GM19397 (cell line): ENCODE measurements at regions not wholly inside any gene's neighbourhood (a gene's known extent, or its start where the extent isn't known, plus 50 kb on each side); places are given as distances from the start of the nearest gene placed in this dataset.

Source experiments
- ATAC-seq: cut with Tn5 transposase; IDR thresholded peaks from one replicate; pipeline ENCODE4 v1.9.1; 2021; ENCODE audit warnings: mild to moderate bottlenecking, moderate library complexity; ENCODE audit not compliant: unreplicated experiment

GRCh38 chr18:40048886-40049650 is 1906.0 kb upstream of the PIK3C3 start:
- no peak for ATAC-seq

DNA sequence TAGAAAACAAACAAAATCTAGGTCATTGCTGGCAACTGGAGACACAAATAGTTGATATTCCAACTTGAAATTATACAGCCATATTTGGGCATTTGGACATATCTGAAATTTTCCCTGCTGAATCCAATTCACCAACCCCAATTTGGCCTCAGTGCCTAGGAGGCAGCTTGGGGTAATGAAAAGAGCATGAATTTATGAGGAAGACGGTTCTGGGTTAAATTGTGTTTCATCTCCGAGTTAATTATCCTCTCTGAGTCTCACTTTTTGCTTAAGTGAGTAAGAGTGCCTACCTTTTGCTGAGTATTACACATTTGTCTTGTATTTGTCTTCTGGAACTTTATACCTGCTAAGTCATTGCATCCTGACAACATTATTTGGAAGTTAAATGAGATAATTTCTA is 1906.8 kb upstream of the PIK3C3 start:
- no peak for ATAC-seq

DNA sequence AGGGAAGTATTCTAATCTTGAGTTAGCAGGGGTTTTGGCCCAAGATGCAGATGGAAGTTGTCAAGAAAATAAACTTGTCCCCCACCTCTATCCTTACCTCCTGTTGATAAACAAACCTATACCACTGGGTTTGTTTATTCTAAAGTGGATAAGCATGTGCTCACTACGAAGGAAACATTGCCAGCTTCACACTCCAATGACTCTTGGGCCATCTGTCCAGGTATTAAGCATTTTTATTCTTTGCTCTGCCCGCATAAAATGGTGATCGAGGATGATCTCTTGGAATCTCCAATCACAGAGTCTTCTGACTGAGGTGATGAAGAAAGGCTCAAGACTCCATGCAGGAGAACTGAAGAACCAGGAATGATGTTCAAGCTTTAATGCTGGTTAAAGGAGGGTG is 1908.4 kb upstream of the PIK3C3 start:
- ATAC-seq, result no peak

- ATAC-seq, result no peak
Measured at GRCh38 chr18:40041951-40042350, 1913.1 kb upstream of the PIK3C3 start.

GRCh38 chr18:40040574-40040973 is 1914.5 kb upstream of the PIK3C3 start:
- ATAC-seq, result no peak

DNA sequence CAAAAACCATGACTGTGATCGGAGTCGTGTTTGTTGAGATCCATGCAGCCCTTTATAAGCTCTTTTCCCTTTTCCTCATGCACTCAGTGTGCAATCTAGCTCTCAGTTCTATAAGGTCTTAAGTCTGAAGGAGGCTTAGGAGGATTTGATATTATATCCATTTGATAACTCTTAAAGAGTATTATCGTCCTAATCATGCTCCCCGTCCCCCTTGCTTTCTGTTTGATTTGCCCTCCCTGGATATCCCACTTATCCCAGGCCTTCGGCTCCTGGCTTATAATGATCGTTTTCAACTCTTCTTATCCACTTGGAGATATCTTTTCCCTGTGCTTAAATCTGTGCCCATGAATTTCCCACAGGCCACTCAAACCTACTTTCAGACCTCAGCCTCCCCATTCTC is 1917.7 kb upstream of the PIK3C3 start:
- ATAC-seq, result no peak

DNA sequence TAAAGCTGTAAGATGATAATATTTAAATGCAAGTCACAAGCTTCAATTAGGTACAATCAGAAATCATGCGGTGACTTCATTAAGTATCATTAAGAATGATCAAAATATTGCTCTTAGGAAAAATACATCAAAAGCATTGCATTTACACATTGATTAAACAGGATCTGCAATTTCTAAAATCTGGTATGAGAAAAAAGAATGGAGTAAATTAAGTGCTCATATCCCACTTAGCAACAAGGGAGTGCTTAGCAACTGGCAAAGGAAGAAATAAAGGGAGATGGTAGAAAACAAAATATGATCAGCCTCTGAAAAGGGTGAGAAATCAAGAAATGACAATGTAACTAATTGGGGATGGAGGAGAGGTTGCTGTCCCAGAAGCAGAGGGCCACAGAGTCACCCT is 1918.2 kb upstream of the PIK3C3 start:
- ATAC-seq, result no peak

GRCh38 chr18:40035966-40036365 is 1919.1 kb upstream of the PIK3C3 start:
- ATAC-seq, result no peak

DNA sequence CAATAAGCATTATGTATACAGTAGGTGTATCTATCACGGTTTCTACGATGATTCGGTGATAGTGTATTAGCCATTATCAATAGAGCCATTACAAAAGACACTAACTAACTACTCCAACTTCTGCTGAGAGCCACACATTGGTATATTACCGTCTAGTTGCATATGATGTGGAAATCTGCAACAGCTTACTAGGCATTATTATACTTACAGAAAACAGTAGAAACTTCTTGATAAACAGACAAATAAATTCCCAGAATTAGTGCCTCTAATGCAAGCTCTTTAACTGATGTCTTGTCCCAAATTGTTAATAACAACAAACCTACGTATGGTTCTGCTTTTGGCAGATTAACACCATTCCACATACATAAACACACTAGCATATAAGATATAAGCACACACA is 1923.0 kb upstream of the PIK3C3 start:
- ATAC-seq, result no peak

DNA sequence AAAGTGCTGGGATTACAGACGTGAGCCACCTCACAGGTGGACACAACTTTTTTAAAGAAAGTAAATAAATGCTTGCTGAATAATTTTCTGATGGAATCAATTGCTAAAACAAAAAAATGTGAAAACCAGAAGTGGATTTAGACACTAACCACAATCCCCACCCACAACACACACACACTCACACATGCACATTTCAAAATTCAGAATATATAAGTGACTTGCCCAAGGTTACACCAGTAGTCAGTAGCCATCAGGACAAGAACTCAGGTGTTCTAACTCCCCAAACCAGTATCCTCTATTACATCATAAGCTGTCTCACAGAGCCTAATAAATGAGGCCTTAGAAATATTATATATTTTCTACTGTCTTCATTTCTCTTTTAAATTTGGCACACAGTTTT is 1923.6 kb upstream of the PIK3C3 start:
- no peak for ATAC-seq

GRCh38 chr18:40019797-40020392 is 1935.1 kb upstream of the PIK3C3 start:
- no peak for ATAC-seq

DNA sequence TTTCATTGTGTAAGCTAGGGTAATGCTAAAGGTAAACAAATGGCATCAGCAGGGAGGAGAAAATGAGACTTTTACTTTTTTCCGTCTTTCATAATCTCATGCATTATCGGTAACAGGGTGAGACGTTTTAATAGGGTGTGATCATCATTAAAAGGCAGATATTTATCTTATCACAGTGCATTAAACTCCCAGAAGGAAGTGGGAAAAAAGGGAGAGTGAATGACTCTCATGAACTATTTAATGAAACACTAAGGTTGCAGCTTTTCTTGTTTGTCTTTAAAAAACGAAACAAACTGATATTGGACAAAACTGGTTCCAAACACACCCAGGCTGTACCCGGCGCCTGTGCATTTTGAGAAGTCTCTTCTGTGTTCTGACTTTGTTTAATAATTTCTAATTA is 1936.8 kb upstream of the PIK3C3 start:
- no peak for ATAC-seq

DNA sequence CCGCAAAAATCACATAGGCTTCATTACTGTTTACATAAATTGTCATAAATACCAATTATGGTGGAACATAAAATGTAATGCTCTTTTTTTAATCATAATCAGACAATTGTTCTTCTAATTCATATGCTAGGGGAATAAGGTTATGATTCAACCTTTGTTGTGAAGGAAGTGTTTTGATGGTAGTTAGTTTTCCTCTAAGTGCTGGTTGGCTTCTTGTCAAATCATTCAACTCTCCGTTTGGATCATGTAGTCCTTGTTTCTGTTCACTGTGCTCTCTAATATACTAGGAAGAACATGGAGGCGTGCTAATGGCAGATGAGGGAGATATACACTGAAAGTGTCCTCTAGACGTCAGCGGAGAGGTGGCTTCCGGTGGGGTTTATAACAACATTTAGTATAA is 1938.0 kb upstream of the PIK3C3 start:
- no peak for ATAC-seq

DNA sequence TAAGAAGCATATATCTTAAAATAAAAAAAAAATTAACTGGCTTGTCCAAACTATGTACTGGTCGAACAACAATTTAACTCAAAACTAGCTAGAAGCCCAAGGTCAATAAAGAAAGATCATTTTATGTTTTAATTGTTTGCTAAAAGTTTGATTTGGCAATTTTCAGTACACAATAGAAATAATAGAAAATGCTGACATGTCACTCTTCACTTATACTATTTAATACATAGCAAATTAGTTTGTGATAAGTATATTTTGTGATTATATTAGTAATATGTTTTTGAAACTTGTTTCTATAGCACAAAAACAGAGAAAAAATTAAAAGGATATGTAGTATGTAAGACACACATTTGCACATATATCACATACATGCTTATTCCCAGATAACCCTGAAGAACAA is 1938.6 kb upstream of the PIK3C3 start:
- no peak for ATAC-seq

DNA sequence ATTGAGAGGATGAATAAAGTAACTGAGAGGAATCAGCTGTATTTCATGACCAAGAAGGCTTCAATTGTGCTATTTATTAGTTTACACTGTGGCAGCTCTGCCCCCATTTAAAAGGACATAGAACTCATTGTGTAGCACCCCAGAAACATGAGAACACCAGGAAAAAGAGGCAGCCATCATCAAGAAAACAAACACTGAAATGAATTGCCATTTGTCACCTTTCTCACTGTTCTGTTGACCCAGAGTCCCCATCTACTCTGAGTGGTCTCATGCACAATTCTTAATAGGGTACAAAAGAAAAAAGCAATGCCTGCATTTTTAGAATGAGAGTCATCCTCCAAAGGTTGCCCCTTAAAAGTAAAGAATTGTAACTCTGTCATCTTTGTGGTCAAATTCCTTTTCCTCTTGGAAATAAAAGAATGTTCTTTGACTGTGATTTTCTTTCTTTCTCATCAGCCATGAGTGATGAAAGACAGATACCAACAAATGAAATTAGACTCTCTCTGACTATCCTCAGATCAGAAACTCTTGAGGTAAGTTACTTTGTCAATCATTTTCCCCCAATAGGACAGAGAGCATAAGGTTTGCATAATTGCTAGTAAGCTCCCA is 1941.9 kb upstream of the PIK3C3 start:
- ATAC-seq, result no peak

DNA sequence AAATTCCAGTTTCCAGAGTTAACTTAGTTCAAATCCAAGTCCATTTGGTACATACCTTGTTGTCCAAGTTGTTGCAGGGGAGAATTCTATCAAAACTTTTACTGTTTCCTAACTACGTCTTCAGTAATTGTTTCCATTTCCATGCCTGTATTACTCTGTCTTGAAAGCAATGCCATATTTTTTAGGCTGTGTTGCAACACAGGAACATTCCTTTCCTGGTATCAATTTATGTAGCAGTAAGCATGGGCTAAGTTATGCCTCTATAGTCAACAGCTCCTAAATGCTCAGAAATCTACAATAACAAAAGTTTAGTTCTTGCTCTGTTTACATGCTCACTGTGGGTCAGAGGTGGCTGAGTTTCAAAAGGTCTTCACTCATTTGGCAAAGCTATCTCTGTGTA is 1943.8 kb upstream of the PIK3C3 start:
- ATAC-seq, result no peak

GRCh38 chr18:40006634-40007033 is 1948.4 kb upstream of the PIK3C3 start:
- no peak for ATAC-seq

GRCh38 chr18:40004246-40004645 is 1950.8 kb upstream of the PIK3C3 start:
- ATAC-seq, result no peak

- no peak for ATAC-seq
Measured at GRCh38 chr18:39998317-39998716, 1956.7 kb upstream of the PIK3C3 start.

DNA sequence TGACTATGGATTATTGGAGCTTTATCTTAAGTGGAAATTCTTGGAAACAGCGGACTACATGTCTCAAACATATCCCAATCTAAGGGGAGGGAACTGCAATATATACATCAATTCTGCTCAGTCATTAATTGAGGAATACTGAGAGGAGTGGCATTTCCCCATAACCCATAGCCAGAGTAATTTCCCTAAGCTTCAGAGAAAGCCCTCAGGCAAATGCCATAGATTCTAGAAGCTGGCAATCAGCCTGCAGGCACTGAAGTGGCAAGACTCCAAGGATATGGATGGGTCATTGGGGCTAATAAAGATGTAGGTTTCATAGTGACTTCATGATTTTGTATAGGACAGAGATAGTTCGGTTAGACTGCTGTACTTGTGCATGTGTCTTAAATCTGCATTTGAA is 1960.5 kb upstream of the PIK3C3 start:
- ATAC-seq, result no peak

DNA sequence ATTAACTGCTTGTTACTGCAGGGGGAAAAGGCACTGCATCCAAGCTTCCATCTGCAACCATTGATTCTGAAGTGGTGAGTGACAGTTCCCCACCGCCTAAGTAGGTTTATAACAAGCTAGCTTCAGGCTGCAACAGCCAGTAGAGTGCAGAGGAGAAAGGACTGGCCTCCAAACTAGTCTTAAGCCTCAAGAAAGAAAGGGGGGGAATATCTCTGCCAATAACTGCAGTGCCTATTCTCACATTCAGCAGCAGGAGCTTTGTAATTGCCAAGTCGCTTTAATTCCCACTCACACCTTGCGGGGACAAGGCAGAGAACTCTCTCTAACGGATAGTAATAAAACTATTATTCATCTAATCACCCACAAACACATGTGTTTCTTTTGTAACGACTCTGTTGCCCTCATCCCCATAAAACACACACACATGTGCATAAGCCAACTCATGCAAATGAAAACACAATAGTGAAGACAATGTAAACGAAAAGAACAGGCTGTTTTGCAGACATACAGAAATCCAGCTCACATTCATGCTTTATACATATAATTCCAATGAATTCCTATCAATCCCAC is 1963.3 kb upstream of the PIK3C3 start:
- ATAC-seq, result no peak

- no peak for ATAC-seq
Measured at GRCh38 chr18:39990540-39990939, 1964.5 kb upstream of the PIK3C3 start.
